Astrocyte (in vitro differentiated cells and primary cell): ENCODE measurements at regions not wholly inside any gene's neighbourhood (a gene's known extent, or its start where the extent isn't known, plus 50 kb on each side); places are given as distances from the start of the nearest gene placed in this dataset.

Source experiments
- CTCF ChIP-seq: IDR thresholded peaks from 2 replicates; pipeline ENCODE4 v1.5.1; 2011; ENCODE audit warnings: low read depth, mild to moderate bottlenecking, inconsistent platforms, low read length, moderate library complexity; ENCODE audit not compliant: insufficient read depth
- EZH2 ChIP-seq: IDR thresholded peaks from 2 replicates; pipeline ENCODE4 v1.6.1; 2012; ENCODE audit warnings: mild to moderate bottlenecking, low read length, inconsistent platforms; ENCODE audit not compliant: insufficient read depth

- TF ChIP-seq CTCF: no peak
- TF ChIP-seq EZH2: no peak
Measured at GRCh38 chr15:75142499-75142898, 59.2 kb upstream of the C15orf39 start.
